MCF 10A (cell line): ENCODE measurements at regions not wholly inside any gene's neighbourhood (a gene's known extent, or its start where the extent isn't known, plus 50 kb on each side); places are given as distances from the start of the nearest gene placed in this dataset.

Source experiments
- BruUV-seq: library from RNA; stranded (reverse); fragments of 400-500 nt; replicated peaks from 2 replicates; lab custom pipeline; 2021; lab: Mats Ljungman, UMichigan
- CTCF ChIA-PET: fragments of 300-600 bp; sonication (Branson Sonifier 250); formaldehyde crosslinking; extraction: SDS; loops from one replicate; lab custom pipeline; 2021; ENCODE audit warnings: antibody characterized with exemption, inconsistent platforms; lab: Yijun Ruan, JAX
- POLR2A ChIA-PET: fragments of 300-600, 350-650 bp; sonication (Branson Sonifier 250); formaldehyde crosslinking; extraction: SDS; loops from one replicate; lab custom pipeline; 2020; ENCODE audit warnings: antibody characterized with exemption, inconsistent platforms; lab: Yijun Ruan, JAX
- DNase-seq: peaks from one replicate; pipeline ENCODE4 v3.0.0-alpha.2; 2018; ENCODE audit not compliant: unreplicated experiment
- H3K27ac Mint-ChIP-seq: one replicate; pipeline ENCODE4 v1.8.0; 2022; ENCODE audit warnings: mild to moderate bottlenecking, low read depth, mixed read lengths; ENCODE audit not compliant: unreplicated experiment
- H3K27me3 Mint-ChIP-seq: one replicate; pipeline ENCODE4 v1.8.0; 2022; ENCODE audit warnings: mixed read lengths; ENCODE audit not compliant: insufficient read depth, unreplicated experiment
- H3K36me3 Mint-ChIP-seq: one replicate; pipeline ENCODE4 v1.8.0; 2022; ENCODE audit warnings: mild to moderate bottlenecking, moderate library complexity, mixed read lengths; ENCODE audit not compliant: insufficient read depth, unreplicated experiment
- H3K4me1 Mint-ChIP-seq: one replicate; pipeline ENCODE4 v1.8.0; 2022; ENCODE audit warnings: mixed read lengths; ENCODE audit not compliant: insufficient read depth, unreplicated experiment
- H3K4me3 Mint-ChIP-seq: one replicate; pipeline ENCODE4 v1.8.0; 2022; ENCODE audit warnings: mild to moderate bottlenecking, moderate library complexity, mixed read lengths; ENCODE audit not compliant: unreplicated experiment
- H3K9me3 Mint-ChIP-seq: one replicate; pipeline ENCODE4 v1.8.0; 2022; ENCODE audit warnings: mixed read lengths; ENCODE audit not compliant: unreplicated experiment
- intact Hi-C: fragments of 100-400 bp; cut with micrococcal nuclease; formaldehyde crosslinking; loops from 2 replicates; pipeline ENCODE4 v1.14.1; 2022
- TF ChIP-seq, protein P1 (sequence below): fragments of 200-600 bp; IDR thresholded peaks from one replicate; pipeline ENCODE4 v1.8.0; 2022; ENCODE audit warnings: antibody characterized with exemption, mild to moderate bottlenecking; ENCODE audit not compliant: unreplicated experiment

DNA sequence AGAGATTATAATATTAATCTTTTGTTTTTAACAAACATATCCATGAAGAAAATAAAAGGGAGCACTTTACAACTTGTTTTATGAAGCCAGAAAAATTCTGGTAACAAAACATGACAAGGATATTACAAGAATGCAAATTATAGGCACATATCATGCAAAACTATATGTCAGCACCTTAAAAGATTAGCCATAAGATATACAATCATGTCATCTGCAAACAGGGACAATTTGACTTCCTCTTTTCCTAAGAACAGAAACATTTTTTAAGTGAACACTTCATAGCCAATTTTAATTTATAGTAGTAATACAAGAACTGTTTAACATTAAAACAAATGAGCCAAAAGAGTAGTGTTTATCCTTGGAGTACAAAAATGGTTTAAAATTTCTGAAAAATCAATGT, 916.5 kb upstream of the CNTN5 start:
- no TSS peak for BruUV-seq
- Mint-ChIP-seq H3K36me3 (no peaks in the 10 kb centered on the region), H3K27ac (no peak overlapping the region), H3K27me3 (peaks cover 46% of the 10 kb centered on the region), H3K4me3 (no peak overlapping the region), H3K9me3 (peaks cover 7% of the 10 kb centered on the region), H3K4me1 (no peaks in the 10 kb centered on the region)
- POLR2A ChIA-PET = no interaction called here
- CTCF ChIA-PET = no interaction called here
- DNase-seq = no peak
- TF ChIP-seq, protein P1, sequence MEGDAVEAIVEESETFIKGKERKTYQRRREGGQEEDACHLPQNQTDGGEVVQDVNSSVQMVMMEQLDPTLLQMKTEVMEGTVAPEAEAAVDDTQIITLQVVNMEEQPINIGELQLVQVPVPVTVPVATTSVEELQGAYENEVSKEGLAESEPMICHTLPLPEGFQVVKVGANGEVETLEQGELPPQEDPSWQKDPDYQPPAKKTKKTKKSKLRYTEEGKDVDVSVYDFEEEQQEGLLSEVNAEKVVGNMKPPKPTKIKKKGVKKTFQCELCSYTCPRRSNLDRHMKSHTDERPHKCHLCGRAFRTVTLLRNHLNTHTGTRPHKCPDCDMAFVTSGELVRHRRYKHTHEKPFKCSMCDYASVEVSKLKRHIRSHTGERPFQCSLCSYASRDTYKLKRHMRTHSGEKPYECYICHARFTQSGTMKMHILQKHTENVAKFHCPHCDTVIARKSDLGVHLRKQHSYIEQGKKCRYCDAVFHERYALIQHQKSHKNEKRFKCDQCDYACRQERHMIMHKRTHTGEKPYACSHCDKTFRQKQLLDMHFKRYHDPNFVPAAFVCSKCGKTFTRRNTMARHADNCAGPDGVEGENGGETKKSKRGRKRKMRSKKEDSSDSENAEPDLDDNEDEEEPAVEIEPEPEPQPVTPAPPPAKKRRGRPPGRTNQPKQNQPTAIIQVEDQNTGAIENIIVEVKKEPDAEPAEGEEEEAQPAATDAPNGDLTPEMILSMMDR = no peak
- intact Hi-C loops = no loop called here

DNA sequence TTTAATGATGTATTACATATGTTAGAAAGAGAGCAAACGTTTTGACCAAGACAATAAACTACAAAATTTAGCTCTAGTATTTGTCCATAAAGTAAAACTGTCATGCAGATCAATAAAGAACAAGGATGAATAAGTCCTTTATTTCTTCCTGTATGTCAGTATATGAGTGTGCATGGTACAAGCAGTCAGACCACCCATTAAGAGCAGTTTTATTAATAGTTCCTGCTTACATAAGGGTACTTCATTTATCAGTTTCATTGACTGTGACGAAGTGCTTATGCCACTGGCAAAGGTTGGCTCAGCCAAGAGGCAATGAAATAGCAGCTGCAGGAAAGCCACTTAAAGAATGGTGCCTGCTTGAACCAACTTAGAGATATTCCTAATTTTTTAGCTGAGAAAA, 913.0 kb upstream of the CNTN5 start:
- TF ChIP-seq, protein P1 = no peak
- intact Hi-C loops = no loop called here
- H3K27me3 Mint-ChIP-seq = peaks cover 45% of the 10 kb centered on the region
- POLR2A ChIA-PET = no interaction called here
- DNase-seq = no peak
- CTCF ChIA-PET = no interaction called here
- no peak overlapping the region for H3K4me3 Mint-ChIP-seq
- H3K4me1 Mint-ChIP-seq = no peaks in the 10 kb centered on the region
- no peak overlapping the region for H3K27ac Mint-ChIP-seq
- no peaks in the 10 kb centered on the region for H3K36me3 Mint-ChIP-seq
- no peaks in the 10 kb centered on the region for H3K9me3 Mint-ChIP-seq
- BruUV-seq = no TSS peak

DNA sequence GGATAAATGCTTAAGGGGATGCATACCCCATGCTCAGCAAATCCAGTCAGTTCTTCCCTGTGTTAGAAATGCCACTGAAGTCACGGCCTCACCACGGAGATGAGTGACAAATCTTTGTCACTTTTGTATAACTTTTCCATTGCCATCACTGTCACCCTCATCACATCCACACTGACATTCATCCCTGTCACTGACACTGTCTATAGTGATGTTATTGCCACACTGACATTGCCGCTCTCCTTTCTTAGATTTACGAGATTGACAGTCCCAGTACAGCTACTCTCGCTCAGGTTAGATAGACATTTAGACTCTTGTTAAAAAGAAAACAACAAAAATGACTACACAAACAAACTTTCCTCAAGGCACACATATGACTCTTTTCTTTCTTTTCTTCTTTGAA, 910.7 kb upstream of the CNTN5 start:
- TF ChIP-seq, protein P1 = no peak
- CTCF ChIA-PET = interaction anchor here (0.6 kb wide), 1 partner anchor 485 kb away, joined by 3 read pairs; no protein-coding TSS in a partner anchor
- no TSS peak for BruUV-seq
- DNase-seq = no peak
- Mint-ChIP-seq H3K4me1 (no peaks in the 10 kb centered on the region), H3K36me3 (no peaks in the 10 kb centered on the region), H3K4me3 (no peak overlapping the region), H3K27ac (no peak overlapping the region), H3K9me3 (no peaks in the 10 kb centered on the region), H3K27me3 (peaks cover 31% of the 10 kb centered on the region)
- intact Hi-C loops = no loop called here
- POLR2A ChIA-PET = no interaction called here

GRCh38 chr11:98115873-98116272, 904.9 kb upstream of the CNTN5 start:
- intact Hi-C loops = no loop called here
- CTCF ChIA-PET = no interaction called here
- DNase-seq = no peak
- Mint-ChIP-seq H3K27me3 (peaks cover 22% of the 10 kb centered on the region), H3K4me3 (no peak overlapping the region), H3K27ac (no peak overlapping the region), H3K4me1 (no peaks in the 10 kb centered on the region), H3K9me3 (no peaks in the 10 kb centered on the region), H3K36me3 (no peaks in the 10 kb centered on the region)
- BruUV-seq = no TSS peak
- TF ChIP-seq, protein P1 = no peak
- POLR2A ChIA-PET = no interaction called here
